HEK293 (cell line): ENCODE measurements at regions not wholly inside any gene's neighbourhood (a gene's known extent, or its start where the extent isn't known, plus 50 kb on each side); places are given as distances from the start of the nearest gene placed in this dataset.

Source experiments
- CTCF ChIA-PET: fragments of 350-600 bp; formaldehyde crosslinking; extraction: SDS; loops from one replicate; lab custom pipeline; 2021; ENCODE audit warnings: antibody characterized with exemption; lab: Yijun Ruan, JAX
- POLR2A ChIA-PET: fragments of 300-600 bp; formaldehyde crosslinking; extraction: SDS; loops from one replicate; lab custom pipeline; 2020; ENCODE audit warnings: antibody characterized with exemption, inconsistent platforms; lab: Yijun Ruan, JAX
- H3K27ac ChIP-seq: fragments of 200-500 bp; sonication (Bioruptor generic); 2 replicates; pipeline ENCODE4 v1.5.1; 2014; ENCODE audit warnings: low read depth, low read length, control low read depth, inconsistent platforms; ENCODE audit errors: extremely low read depth
- H3K36me3 ChIP-seq, 2 experiments: fragments of 200-500 bp in 1 of 2; sonication (Bioruptor generic) in 1 of 2; 1 replicate in 1 of 2; 2 replicates in 1 of 2; pipeline ENCODE4 v1.5.1; 2014 to 2017; ENCODE audit warnings: inconsistent platforms in 2 of 2, low read length in 2 of 2; ENCODE audit not compliant: control insufficient read depth in 2 of 2, insufficient read depth in 1 of 2
- H3K4me1 ChIP-seq: fragments of 200-500 bp; sonication (Bioruptor generic); 2 replicates; pipeline ENCODE4 v1.5.1; 2014; ENCODE audit warnings: mild to moderate bottlenecking, low read length, inconsistent platforms; ENCODE audit not compliant: control insufficient read depth, insufficient read depth
- H3K4me3 ChIP-seq: 2 replicates; pipeline ENCODE4 v1.5.1; 2011; ENCODE audit warnings: low read depth, mild to moderate bottlenecking, control low read depth, low read length, moderate library complexity
- H3K9me3 ChIP-seq: fragments of 200-500 bp; sonication (Bioruptor generic); 2 replicates; pipeline ENCODE4 v1.5.1; 2014; ENCODE audit warnings: low read depth, low read length, inconsistent platforms; ENCODE audit not compliant: control insufficient read depth, insufficient read depth
- EGR2 ChIP-seq: fragments of 450-650 bp; formaldehyde crosslinking; IDR thresholded peaks from 2 replicates; pipeline ENCODE4 v1.5.1; 2016; ENCODE audit warnings: low read depth, missing biosample characterization, missing genetic modification characterization
- GFI1B ChIP-seq: fragments of 450-650 bp; formaldehyde crosslinking; IDR thresholded peaks from 2 replicates; pipeline ENCODE4 v1.5.1; 2016; ENCODE audit warnings: missing biosample characterization, missing genetic modification characterization
- KLF1 ChIP-seq: fragments of 450-650 bp; formaldehyde crosslinking; IDR thresholded peaks from 2 replicates; pipeline ENCODE4 v1.5.1; 2016; ENCODE audit warnings: missing biosample characterization, missing genetic modification characterization
- KLF9 ChIP-seq: fragments of 450-650 bp; formaldehyde crosslinking; IDR thresholded peaks from 2 replicates; pipeline ENCODE4 v1.5.1; 2016; ENCODE audit warnings: missing biosample characterization, missing genetic modification characterization, low read depth
- MYNN ChIP-seq: fragments of 450-650 bp; formaldehyde crosslinking; IDR thresholded peaks from 2 replicates; pipeline ENCODE4 v1.5.1; 2016; ENCODE audit warnings: missing biosample characterization, missing genetic modification characterization, borderline replicate concordance
- PRDM2 ChIP-seq: fragments of 450-650 bp; formaldehyde crosslinking; IDR thresholded peaks from 2 replicates; pipeline ENCODE4 v1.5.1; 2016; ENCODE audit warnings: missing biosample characterization, missing genetic modification characterization, borderline replicate concordance
- ZBTB1 ChIP-seq: fragments of 450-650 bp; formaldehyde crosslinking; IDR thresholded peaks from 2 replicates; pipeline ENCODE4 v1.5.1; 2016; ENCODE audit warnings: missing biosample characterization, missing genetic modification characterization
- ZBTB20 ChIP-seq: fragments of 450-650 bp; formaldehyde crosslinking; IDR thresholded peaks from 2 replicates; pipeline ENCODE4 v1.5.1; 2016; ENCODE audit warnings: missing biosample characterization, missing genetic modification characterization
- ZBTB8A ChIP-seq: fragments of 450-650 bp; formaldehyde crosslinking; IDR thresholded peaks from 2 replicates; pipeline ENCODE4 v1.5.1; 2016; ENCODE audit warnings: missing biosample characterization, missing genetic modification characterization
- ZFP3 ChIP-seq: fragments of 450-650 bp; formaldehyde crosslinking; IDR thresholded peaks from 2 replicates; pipeline ENCODE4 v1.5.1; 2016; ENCODE audit warnings: low read depth, missing biosample characterization, missing genetic modification characterization
- ZFP41 ChIP-seq: fragments of 450-650 bp; formaldehyde crosslinking; IDR thresholded peaks from 2 replicates; pipeline ENCODE4 v1.5.1; 2016; ENCODE audit warnings: missing biosample characterization, missing genetic modification characterization, borderline replicate concordance
- ZNF140 ChIP-seq: fragments of 450-650 bp; formaldehyde crosslinking; IDR thresholded peaks from 2 replicates; pipeline ENCODE4 v1.5.1; 2016; ENCODE audit warnings: missing biosample characterization, missing genetic modification characterization
- ZNF148 ChIP-seq: fragments of 450-650 bp; formaldehyde crosslinking; IDR thresholded peaks from 2 replicates; pipeline ENCODE4 v1.5.0; 2017; ENCODE audit warnings: missing biosample characterization, missing genetic modification characterization, borderline replicate concordance
- ZNF157 ChIP-seq: fragments of 450-650 bp; formaldehyde crosslinking; IDR thresholded peaks from 2 replicates; pipeline ENCODE4 v1.5.1; 2016; ENCODE audit warnings: missing biosample characterization, missing genetic modification characterization
- ZNF311 ChIP-seq: fragments of 450-650 bp; formaldehyde crosslinking; IDR thresholded peaks from 2 replicates; pipeline ENCODE4 v1.5.1; 2017; ENCODE audit warnings: missing biosample characterization, missing genetic modification characterization, borderline replicate concordance
- ZNF510 ChIP-seq: fragments of 450-650 bp; formaldehyde crosslinking; IDR thresholded peaks from 2 replicates; pipeline ENCODE4 v1.5.1; 2018; ENCODE audit warnings: mild to moderate bottlenecking, missing genetic modification characterization, missing biosample characterization; ENCODE audit not compliant: insufficient replicate concordance
- ZNF544 ChIP-seq: fragments of 450-650 bp; formaldehyde crosslinking; IDR thresholded peaks from 2 replicates; pipeline ENCODE4 v1.5.0; 2017; ENCODE audit warnings: missing biosample characterization, missing genetic modification characterization
- ZNF549 ChIP-seq: fragments of 450-650 bp; IDR thresholded peaks from 2 replicates; pipeline ENCODE4 v1.5.1; 2018; ENCODE audit warnings: missing biosample characterization, missing genetic modification characterization, mild to moderate bottlenecking, inconsistent platforms, moderate library complexity
- ZNF639 ChIP-seq: fragments of 450-650 bp; formaldehyde crosslinking; IDR thresholded peaks from 2 replicates; pipeline ENCODE4 v1.5.1; 2016; ENCODE audit warnings: missing biosample characterization, missing genetic modification characterization
- ZNF664 ChIP-seq: fragments of 450-650 bp; formaldehyde crosslinking; IDR thresholded peaks from 2 replicates; pipeline ENCODE4 v1.5.1; 2016; ENCODE audit warnings: missing biosample characterization, missing genetic modification characterization
- ZNF830 ChIP-seq: fragments of 450-650 bp; IDR thresholded peaks from 2 replicates; pipeline ENCODE4 v1.5.0; 2018; ENCODE audit warnings: missing biosample characterization, missing genetic modification characterization, low read depth, mild to moderate bottlenecking, moderate library complexity
- TF ChIP-seq, protein P1 (sequence below): fragments of 450-650 bp; formaldehyde crosslinking; IDR thresholded peaks from 2 replicates; pipeline ENCODE4 v1.5.1; 2016; ENCODE audit warnings: missing biosample characterization, missing genetic modification characterization

GRCh38 chr5:57863661-57864060 is 381.1 kb upstream of the ACTBL2 start (continued):
- TF ChIP-seq ZFP41 = no peak
- TF ChIP-seq ZNF510 (tag by site-specific recombination) = no peak
- TF ChIP-seq, all 188 proteins: peak for 0

DNA sequence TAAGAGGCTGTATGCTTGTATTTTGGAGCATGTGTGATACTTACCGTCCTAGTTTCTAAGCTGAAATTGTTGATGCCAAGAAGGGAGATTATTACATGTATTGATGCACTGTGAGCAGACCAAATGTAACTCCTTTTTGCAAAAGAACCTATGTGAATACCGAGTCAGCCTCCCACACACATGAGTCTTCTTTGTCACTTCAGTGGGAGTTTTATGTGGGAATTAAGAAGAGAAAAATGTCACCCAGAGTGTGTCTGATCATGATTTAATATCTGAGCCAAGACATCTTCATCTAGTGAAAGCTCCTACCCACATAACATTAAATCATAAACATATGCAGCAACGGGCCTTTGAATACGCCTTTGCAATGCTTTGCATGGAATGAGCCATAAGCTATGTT is 380.3 kb upstream of the ACTBL2 start:
- Histone ChIP-seq H3K27ac (no peak overlapping the region), H3K36me3 (no peaks in the 10 kb centered on the region), H3K4me1 (no peaks in the 10 kb centered on the region), H3K9me3 (no peaks in the 10 kb centered on the region), H3K4me3 (no peak overlapping the region)
- POLR2A ChIA-PET = no interaction called here
- TF ChIP-seq ZNF311 = no peak
- peak; percentile 15; the same call in 1 of the 2 replicates for TF ChIP-seq EGR2 (tag by site-specific recombination)
- CTCF ChIA-PET = interaction anchor here (0.7 to 1.7 kb wide), 2 partner anchors 25 to 84 kb away, joined by 3 to 7 read pairs; no protein-coding TSS in a partner anchor

- POLR2A ChIA-PET = no interaction called here
- Histone ChIP-seq H3K27ac (no peak overlapping the region), H3K4me1 (no peaks in the 10 kb centered on the region), H3K36me3 (no peaks in the 10 kb centered on the region), H3K4me3 (no peak overlapping the region), H3K9me3 (no peaks in the 10 kb centered on the region)
- CTCF ChIA-PET = interaction anchor here (1.7 kb wide), 1 partner anchor 25 kb away, joined by 7 read pairs; no protein-coding TSS in a partner anchor
- TF ChIP-seq, protein P1, sequence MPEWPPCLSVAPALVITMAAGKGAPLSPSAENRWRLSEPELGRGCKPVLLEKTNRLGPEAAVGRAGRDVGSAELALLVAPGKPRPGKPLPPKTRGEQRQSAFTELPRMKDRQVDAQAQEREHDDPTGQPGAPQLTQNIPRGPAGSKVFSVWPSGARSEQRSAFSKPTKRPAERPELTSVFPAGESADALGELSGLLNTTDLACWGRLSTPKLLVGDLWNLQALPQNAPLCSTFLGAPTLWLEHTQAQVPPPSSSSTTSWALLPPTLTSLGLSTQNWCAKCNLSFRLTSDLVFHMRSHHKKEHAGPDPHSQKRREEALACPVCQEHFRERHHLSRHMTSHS (tag by site-specific recombination) = no peak
- TF ChIP-seq ZFP3 (tag by site-specific recombination) (no peak), ZNF830 (tag by site-specific recombination) (no peak), PRDM2 (tag by site-specific recombination) (no peak), ZNF157 (no peak), ZNF148 (tag by site-specific recombination) (no peak), ZNF639 (tag by site-specific recombination) (no peak), GFI1B (no peak), MYNN (no peak), ZNF140 (tag by site-specific recombination) (no peak), ZBTB1 (tag by site-specific recombination) (no peak), ZBTB20 (tag by site-specific recombination) (no peak), KLF9 (tag by site-specific recombination) (no peak), ZBTB8A (tag by site-specific recombination) (no peak), KLF1 (tag by site-specific recombination) (no peak), ZNF664 (tag by site-specific recombination) (no peak), ZNF544 (tag by site-specific recombination) (no peak), ZNF549 (tag by site-specific recombination) (no peak)
Observed at GRCh38 chr5:57862471-57862911, 379.9 kb upstream of the ACTBL2 start.
